ENCODE measurements at regions not wholly inside any gene's neighbourhood (a gene's known extent, or its start where the extent isn't known, plus 50 kb on each side); places are given as distances from the start of the nearest gene placed in this dataset.

- no peak overlapping the region for H3K27ac ChIP-seq
- no peak overlapping the region for H3K4me3 ChIP-seq
- H3K36me3 ChIP-seq (ENCODE audit: low read depth, missing control alignments) = no peaks in the 10 kb centered on the region
- no peaks in the 10 kb centered on the region for H3K4me1 ChIP-seq
- no peaks in the 10 kb centered on the region for H3K9me3 ChIP-seq
- no peaks in the 10 kb centered on the region for H3K27me3 ChIP-seq
- TF ChIP-seq CTCF (IDR thresholded peaks at IDR 0.05) = no peak
- TF ChIP-seq POLR2A (IDR thresholded peaks at IDR 0.05) = no peak
- DNase-seq = no peak
- intact Hi-C loops (cut with DNase I; ENCODE audit: low total_unique reads) = no loop called here
These were observed 78.7 kb downstream of the NKX2-1 start for GRCh38 chr14:36441283-36441682.

GRCh38 chr14:36439766-36440165, 80.3 kb downstream of the NKX2-1 start:
- H3K9me3 ChIP-seq = no peaks in the 10 kb centered on the region
- H3K4me3 ChIP-seq = no peak overlapping the region
- H3K36me3 ChIP-seq (ENCODE audit: low read depth, missing control alignments) = no peaks in the 10 kb centered on the region
- H3K4me1 ChIP-seq = no peaks in the 10 kb centered on the region
- TF ChIP-seq POLR2A (IDR thresholded peaks at IDR 0.05) (no peak), CTCF (IDR thresholded peaks at IDR 0.05) (no peak)
- H3K27ac ChIP-seq = no peak overlapping the region
- 38 to 56% methylated on average over 4 of the region's 4 CpGs for WGBS, 2 donors
- no peaks in the 10 kb centered on the region for H3K27me3 ChIP-seq
- no peak for DNase-seq
- intact Hi-C loops (cut with DNase I; ENCODE audit: low total_unique reads) = no loop called here

GRCh38 chr14:36438883-36439282, 81.1 kb downstream of the NKX2-1 start:
- H3K4me1 ChIP-seq = no peaks in the 10 kb centered on the region
- intact Hi-C loops (cut with DNase I; ENCODE audit: low total_unique reads) = no loop called here
- H3K27me3 ChIP-seq = no peaks in the 10 kb centered on the region
- 43 to 53% methylated on average over 4 of the region's 4 CpGs for WGBS, 2 donors
- H3K4me3 ChIP-seq = no peak overlapping the region
- no peaks in the 10 kb centered on the region for H3K36me3 ChIP-seq (ENCODE audit: low read depth, missing control alignments)
- H3K27ac ChIP-seq = no peak overlapping the region
- no peak for DNase-seq
- TF ChIP-seq CTCF (IDR thresholded peaks at IDR 0.05) (no peak), POLR2A (IDR thresholded peaks at IDR 0.05) (no peak)
- H3K9me3 ChIP-seq = no peaks in the 10 kb centered on the region

GRCh38 chr14:36430662-36431084, 89.4 kb downstream of the NKX2-1 start:
- Histone ChIP-seq H3K27ac (no peak overlapping the region), H3K4me3 (no peak overlapping the region), H3K4me1 (no peaks in the 10 kb centered on the region), H3K9me3 (no peaks in the 10 kb centered on the region), H3K27me3 (no peaks in the 10 kb centered on the region), H3K36me3 (ENCODE audit: low read depth, missing control alignments) (no peaks in the 10 kb centered on the region)
- WGBS, 2 donors = 72 to 81% methylated on average over 5 of the region's 5 CpGs
- DNase-seq = no peak
- TF ChIP-seq POLR2A (IDR thresholded peaks at IDR 0.05) (no peak), CTCF (IDR thresholded peaks at IDR 0.05) (no peak)
- intact Hi-C loops (cut with DNase I; ENCODE audit: low total_unique reads) = no loop called here

- Histone ChIP-seq H3K4me1 (no peaks in the 10 kb centered on the region), H3K27me3 (no peaks in the 10 kb centered on the region), H3K9me3 (no peaks in the 10 kb centered on the region), H3K4me3 (no peak overlapping the region), H3K36me3 (ENCODE audit: low read depth, missing control alignments) (no peaks in the 10 kb centered on the region), H3K27ac (no peak overlapping the region)
- DNase-seq = no peak
- WGBS, 2 donors = 57 to 69% methylated on average over 4 of the region's 4 CpGs
- no peak for TF ChIP-seq CTCF (IDR thresholded peaks at IDR 0.05)
- no peak for TF ChIP-seq POLR2A (IDR thresholded peaks at IDR 0.05)
- intact Hi-C loops (cut with DNase I; ENCODE audit: low total_unique reads) = no loop called here
These were observed 89.9 kb downstream of the NKX2-1 start for GRCh38 chr14:36430169-36430568.

All from testis (tissue), 2 donors.